ENCODE measurements at regions not wholly inside any gene's neighbourhood (a gene's known extent, or its start where the extent isn't known, plus 50 kb on each side); places are given as distances from the start of the nearest gene placed in this dataset.

DNA sequence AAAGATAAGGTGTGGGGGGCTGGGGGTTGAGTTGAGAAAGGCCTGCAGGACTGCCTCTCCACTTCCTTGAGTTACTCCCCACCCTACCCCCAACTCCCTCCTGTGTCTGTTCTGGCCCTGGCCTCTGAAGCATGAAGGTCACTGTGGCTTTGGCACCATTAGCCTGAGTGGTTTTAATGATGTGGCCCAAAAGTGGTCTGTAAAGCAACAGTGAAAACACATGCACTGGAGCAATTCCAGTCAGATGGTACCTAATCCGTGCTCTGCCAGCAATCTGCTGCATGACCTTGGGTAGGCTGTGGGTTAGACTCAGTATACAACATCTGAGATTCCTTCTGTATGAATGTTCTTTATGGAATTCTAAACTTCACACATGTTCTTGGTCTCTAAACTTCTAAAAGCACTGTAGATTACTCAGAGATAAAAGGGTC is 86.5 kb upstream of the ATP1A1 start:
- no peak for TF ChIP-seq POLR2A (IDR thresholded peaks at IDR 0.05)
- TF ChIP-seq, protein P1, sequence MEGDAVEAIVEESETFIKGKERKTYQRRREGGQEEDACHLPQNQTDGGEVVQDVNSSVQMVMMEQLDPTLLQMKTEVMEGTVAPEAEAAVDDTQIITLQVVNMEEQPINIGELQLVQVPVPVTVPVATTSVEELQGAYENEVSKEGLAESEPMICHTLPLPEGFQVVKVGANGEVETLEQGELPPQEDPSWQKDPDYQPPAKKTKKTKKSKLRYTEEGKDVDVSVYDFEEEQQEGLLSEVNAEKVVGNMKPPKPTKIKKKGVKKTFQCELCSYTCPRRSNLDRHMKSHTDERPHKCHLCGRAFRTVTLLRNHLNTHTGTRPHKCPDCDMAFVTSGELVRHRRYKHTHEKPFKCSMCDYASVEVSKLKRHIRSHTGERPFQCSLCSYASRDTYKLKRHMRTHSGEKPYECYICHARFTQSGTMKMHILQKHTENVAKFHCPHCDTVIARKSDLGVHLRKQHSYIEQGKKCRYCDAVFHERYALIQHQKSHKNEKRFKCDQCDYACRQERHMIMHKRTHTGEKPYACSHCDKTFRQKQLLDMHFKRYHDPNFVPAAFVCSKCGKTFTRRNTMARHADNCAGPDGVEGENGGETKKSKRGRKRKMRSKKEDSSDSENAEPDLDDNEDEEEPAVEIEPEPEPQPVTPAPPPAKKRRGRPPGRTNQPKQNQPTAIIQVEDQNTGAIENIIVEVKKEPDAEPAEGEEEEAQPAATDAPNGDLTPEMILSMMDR (IDR thresholded peaks at IDR 0.05), result no peak
